CD14-positive monocyte (primary cell): ENCODE measurements at regions not wholly inside any gene's neighbourhood (a gene's known extent, or its start where the extent isn't known, plus 50 kb on each side); places are given as distances from the start of the nearest gene placed in this dataset.

Experiments used
- DNase-seq, 3 donors: peaks; one replicate each; pipeline ENCODE4 v3.0.0-alpha.2; 2011 to 2022
- H2AFZ ChIP-seq: 2 replicates; pipeline ENCODE4 v1.6.0; 2012; ENCODE audit warnings: mild to moderate bottlenecking, low read depth, low read length, inconsistent platforms; ENCODE audit not compliant: insufficient read depth, poor library complexity, severe bottlenecking
- H3K27ac ChIP-seq, 2 donors: 1 replicate in 1 of 2; 2 replicates in 1 of 2; pipeline ENCODE4 v1.5.1; 2012 to 2013; ENCODE audit warnings: low read length in 2 of 2, control low read depth in 1 of 2, inconsistent platforms in 1 of 2, low read depth in 1 of 2, mild to moderate bottlenecking in 1 of 2
- H3K27me3 ChIP-seq, 2 donors: one replicate each; pipeline versions ENCODE4 v1.6.0 to v1.6.1; 2011 to 2013; ENCODE audit warnings: low read length in 2 of 2; ENCODE audit not compliant: control insufficient read depth in 2 of 2, insufficient read depth in 2 of 2
- H3K36me3 ChIP-seq, 2 donors: replicated peaks in 1 of 2; 1 replicate in 1 of 2; 2 replicates in 1 of 2; pipeline versions ENCODE4 v1.5.1 to v1.6.1; 2012 to 2013; ENCODE audit warnings: low read length in 2 of 2, control low read depth in 1 of 2, inconsistent platforms in 1 of 2, mild to moderate bottlenecking in 1 of 2; ENCODE audit not compliant: insufficient read depth in 2 of 2, control insufficient read depth in 1 of 2
- H3K4me1 ChIP-seq, 2 donors: 1 replicate in 1 of 2; 2 replicates in 1 of 2; pipeline versions ENCODE4 v1.5.1 to v1.6.1; 2012 to 2013; ENCODE audit warnings: low read length in 2 of 2, control low read depth in 1 of 2, inconsistent platforms in 1 of 2, mild to moderate bottlenecking in 1 of 2, moderate library complexity in 1 of 2; ENCODE audit not compliant: insufficient read depth in 2 of 2, control insufficient read depth in 1 of 2
- H3K4me2 ChIP-seq: replicated peaks from 2 replicates; pipeline ENCODE3; 2012; ENCODE audit warnings: low read length, moderate library complexity, mild to moderate bottlenecking; ENCODE audit not compliant: poor library complexity, severe bottlenecking; ENCODE audit errors: extremely low read depth
- H3K4me3 ChIP-seq, 3 experiments: fragments of 200-600 bp in 1 of 3; sonication (generic) in 1 of 3; replicated peaks in 1 of 3; 1 replicate in 2 of 3; 2 replicates in 1 of 3; pipeline ENCODE4 v1.5.1; 2011 to 2013; ENCODE audit warnings: low read length in 3 of 3, mild to moderate bottlenecking in 3 of 3, control low read depth in 2 of 3, low read depth in 2 of 3, inconsistent platforms in 1 of 3, moderate library complexity in 1 of 3
- H3K79me2 ChIP-seq: 2 replicates; pipeline ENCODE4 v1.6.0; 2012; ENCODE audit warnings: mild to moderate bottlenecking, control low read depth, inconsistent platforms, low read length, moderate library complexity; ENCODE audit not compliant: insufficient read depth
- H3K9ac ChIP-seq: 2 replicates; pipeline ENCODE4 v1.6.0; 2017; ENCODE audit warnings: low read length, mild to moderate bottlenecking; ENCODE audit not compliant: insufficient read depth, poor library complexity, severe bottlenecking
- H3K9me3 ChIP-seq, 2 donors: replicated peaks in 1 of 2; 1 replicate in 1 of 2; 2 replicates in 1 of 2; pipeline versions ENCODE4 v1.5.1 to v1.6.1; 2012 to 2013; ENCODE audit warnings: low read length in 2 of 2, control low read depth in 1 of 2; ENCODE audit not compliant: control insufficient read depth in 1 of 2, insufficient read depth in 1 of 2
- H4K20me1 ChIP-seq: 2 replicates; pipeline ENCODE4 v1.6.0; 2012; ENCODE audit warnings: mild to moderate bottlenecking, low read length, control low read depth, moderate library complexity; ENCODE audit not compliant: insufficient read depth
- H3K27ac Mint-ChIP-seq, 7 donors: one replicate each; pipeline ENCODE4 v1.8.0; 2020; ENCODE audit warnings: mild to moderate bottlenecking in 7 of 7, mixed read lengths in 7 of 7, moderate library complexity in 6 of 7, inconsistent platforms in 2 of 7
- H3K27me3 Mint-ChIP-seq, 3 donors: one replicate each; pipeline ENCODE4 v1.8.0; 2021 to 2022; ENCODE audit warnings: low read depth in 3 of 3, mild to moderate bottlenecking in 3 of 3, mixed read lengths in 3 of 3, moderate library complexity in 3 of 3, inconsistent platforms in 1 of 3
- H3K36me3 Mint-ChIP-seq, 2 donors: one replicate each; pipeline ENCODE4 v1.8.0; 2020; ENCODE audit warnings: mixed read lengths in 2 of 2, inconsistent platforms in 1 of 2, mild to moderate bottlenecking in 1 of 2
- H3K4me1 Mint-ChIP-seq: one replicate; pipeline ENCODE4 v1.8.0; 2020; ENCODE audit warnings: mild to moderate bottlenecking, mixed read lengths
- H3K4me3 Mint-ChIP-seq, 2 donors: one replicate each; pipeline ENCODE4 v1.8.0; 2020; ENCODE audit warnings: mild to moderate bottlenecking in 2 of 2, mixed read lengths in 2 of 2, moderate library complexity in 1 of 2
- H3K9me3 Mint-ChIP-seq, 7 donors: one replicate each; pipeline ENCODE4 v1.8.0; 2020 to 2022; ENCODE audit warnings: mixed read lengths in 7 of 7, mild to moderate bottlenecking in 6 of 7, moderate library complexity in 6 of 7, inconsistent platforms in 2 of 7
- WGBS: methylation state at CpG from one replicate; pipeline ENCODE4 v1.1.5; 2013; ENCODE audit warnings: missing lambda C conversion rate; ENCODE audit not compliant: insufficient coverage; 5-methylcytosine and 5-hydroxymethylcytosine counted together
- intact Hi-C, 2 donors: fragments of 100-400 bp; cut with micrococcal nuclease; formaldehyde crosslinking; loops; one replicate each; pipeline versions ENCODE4 v1.15.0 to v1.15.1; 2023
- TF ChIP-seq, protein P1 (sequence below): fragments of 200-600 bp; IDR thresholded peaks from one replicate; pipeline ENCODE4 v1.8.0; 2022; ENCODE audit warnings: antibody characterized with exemption, mild to moderate bottlenecking

- peaks cover 0 to 2% (median 0%) of the 10 kb centered on the region in 7 donors for H3K9me3 Mint-ChIP-seq
These were observed 265.7 kb downstream of the SNAPC1 start for GRCh38 chr14:62027958-62028357.

GRCh38 chr14:62029569-62029924 is 267.3 kb downstream of the SNAPC1 start:
- Histone ChIP-seq H3K4me1 (no peaks in the 10 kb centered on the region), H3K4me2 (no peak overlapping the region), H3K27me3 (no peaks in the 10 kb centered on the region), H2AFZ (no peak overlapping the region), H4K20me1 (no peaks in the 10 kb centered on the region), H3K79me2 (no peaks in the 10 kb centered on the region), H3K27ac (no peak overlapping the region), H3K9me3 (no peaks in the 10 kb centered on the region), H3K36me3 (no peaks in the 10 kb centered on the region), H3K4me3 (no peak overlapping the region), H3K9ac (no peak overlapping the region)
- TF ChIP-seq, protein P1, sequence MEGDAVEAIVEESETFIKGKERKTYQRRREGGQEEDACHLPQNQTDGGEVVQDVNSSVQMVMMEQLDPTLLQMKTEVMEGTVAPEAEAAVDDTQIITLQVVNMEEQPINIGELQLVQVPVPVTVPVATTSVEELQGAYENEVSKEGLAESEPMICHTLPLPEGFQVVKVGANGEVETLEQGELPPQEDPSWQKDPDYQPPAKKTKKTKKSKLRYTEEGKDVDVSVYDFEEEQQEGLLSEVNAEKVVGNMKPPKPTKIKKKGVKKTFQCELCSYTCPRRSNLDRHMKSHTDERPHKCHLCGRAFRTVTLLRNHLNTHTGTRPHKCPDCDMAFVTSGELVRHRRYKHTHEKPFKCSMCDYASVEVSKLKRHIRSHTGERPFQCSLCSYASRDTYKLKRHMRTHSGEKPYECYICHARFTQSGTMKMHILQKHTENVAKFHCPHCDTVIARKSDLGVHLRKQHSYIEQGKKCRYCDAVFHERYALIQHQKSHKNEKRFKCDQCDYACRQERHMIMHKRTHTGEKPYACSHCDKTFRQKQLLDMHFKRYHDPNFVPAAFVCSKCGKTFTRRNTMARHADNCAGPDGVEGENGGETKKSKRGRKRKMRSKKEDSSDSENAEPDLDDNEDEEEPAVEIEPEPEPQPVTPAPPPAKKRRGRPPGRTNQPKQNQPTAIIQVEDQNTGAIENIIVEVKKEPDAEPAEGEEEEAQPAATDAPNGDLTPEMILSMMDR, result no peak
- H3K27me3 Mint-ChIP-seq, result no peaks in the 10 kb centered on the region
- WGBS, result 100% methylated on average over 1 of the region's 2 CpGs
- DNase-seq, result no peak
- H3K36me3 Mint-ChIP-seq, result no peaks in the 10 kb centered on the region
- H3K27ac Mint-ChIP-seq, result no peak overlapping the region
- H3K4me1 Mint-ChIP-seq, result no peaks in the 10 kb centered on the region
- peaks cover 0 to 2% (median 0%) of the 10 kb centered on the region in 7 donors for H3K9me3 Mint-ChIP-seq
- H3K4me3 Mint-ChIP-seq, result no peak overlapping the region
- intact Hi-C loops, result no loop called here

More at GRCh38 chr14:62027958-62028357, 265.7 kb downstream of the SNAPC1 start:
- intact Hi-C loops, result no loop called here
- no peaks in the 10 kb centered on the region for H3K4me1 ChIP-seq
- no peaks in the 10 kb centered on the region for H3K36me3 ChIP-seq
- DNase-seq, result no peak
- H3K9ac ChIP-seq, result no peak overlapping the region
- Mint-ChIP-seq H3K4me3 (no peak overlapping the region), H3K27ac (no peak overlapping the region), H3K27me3 (no peaks in the 10 kb centered on the region), H3K36me3 (no peaks in the 10 kb centered on the region), H3K4me1 (no peaks in the 10 kb centered on the region)
- no peak overlapping the region for H3K27ac ChIP-seq
- no peak overlapping the region for H3K4me3 ChIP-seq
- H3K4me2 ChIP-seq, result no peak overlapping the region
- TF ChIP-seq, protein P1, result no peak
- no peaks in the 10 kb centered on the region for H3K9me3 ChIP-seq
- H3K27me3 ChIP-seq, result no peaks in the 10 kb centered on the region
- WGBS, result no CpG with 5 or more reads among the region's 2 CpGs
- H4K20me1 ChIP-seq, result no peaks in the 10 kb centered on the region
- no peak overlapping the region for H2AFZ ChIP-seq
- no peaks in the 10 kb centered on the region for H3K79me2 ChIP-seq
